BLaER1 (cell line): ENCODE measurements at regions not wholly inside any gene's neighbourhood (a gene's known extent, or its start where the extent isn't known, plus 50 kb on each side); places are given as distances from the start of the nearest gene placed in this dataset.

ENCODE experiments used
- H3K27ac ChIP-seq: shearing (Covaris generic); formaldehyde crosslinking; 2 replicates; pipeline ENCODE4 v1.8.1; 2022
- H3K27me3 ChIP-seq: shearing (Covaris generic); formaldehyde crosslinking; 2 replicates; pipeline ENCODE4 v1.8.1; 2022
- H3K36me3 ChIP-seq: shearing (Covaris generic); formaldehyde crosslinking; 2 replicates; pipeline ENCODE4 v1.8.1; 2022
- H3K4me1 ChIP-seq: shearing (Covaris generic); formaldehyde crosslinking; 2 replicates; pipeline ENCODE4 v1.8.1; 2022
- H3K4me2 ChIP-seq: shearing (Covaris generic); formaldehyde crosslinking; 2 replicates; pipeline ENCODE4 v1.8.1; 2022
- H3K4me3 ChIP-seq: shearing (Covaris generic); formaldehyde crosslinking; 2 replicates; pipeline ENCODE4 v1.8.1; 2022
- H3K9ac ChIP-seq: shearing (Covaris generic); formaldehyde crosslinking; 2 replicates; pipeline ENCODE4 v1.8.1; 2022
- H3K9me3 ChIP-seq: shearing (Covaris generic); formaldehyde crosslinking; 2 replicates; pipeline ENCODE4 v1.8.1; 2022
- H4K20me1 ChIP-seq: shearing (Covaris generic); formaldehyde crosslinking; 2 replicates; pipeline ENCODE4 v1.8.1; 2022
- Cebpa-rat ChIP-seq: shearing (Covaris generic); IDR thresholded peaks from 2 replicates; pipeline ENCODE4 v1.8.1; 2022

DNA sequence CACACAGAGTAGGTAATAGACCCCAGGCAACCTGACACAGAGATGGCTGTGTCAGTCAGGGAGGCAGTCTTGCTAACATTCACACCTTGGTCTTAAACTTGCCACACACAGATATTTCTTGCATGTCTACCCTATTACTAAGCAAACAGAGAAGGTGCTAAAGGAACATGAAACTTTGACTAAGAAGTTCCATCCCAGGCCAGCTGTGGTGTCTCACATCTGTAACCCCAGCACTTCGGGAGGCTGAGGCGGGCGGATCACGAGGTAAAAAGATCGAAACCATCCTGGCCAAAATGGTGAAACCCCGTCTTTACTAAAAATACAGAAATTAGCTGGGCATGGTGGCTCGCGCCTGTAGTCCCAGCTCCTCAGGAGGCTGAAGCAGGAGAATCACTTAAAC, 222.4 kb upstream of the JARID2 start:
- H3K36me3 ChIP-seq, result no peaks in the 10 kb centered on the region
- H3K4me2 ChIP-seq, result no peak overlapping the region
- no peaks in the 10 kb centered on the region for H3K9me3 ChIP-seq
- no peak overlapping the region for H3K4me3 ChIP-seq
- H3K9ac ChIP-seq, result no peak overlapping the region
- H3K27ac ChIP-seq, result no peak overlapping the region
- H3K4me1 ChIP-seq, result peaks cover 22% of the 10 kb centered on the region
- H4K20me1 ChIP-seq, result no peaks in the 10 kb centered on the region
- no peak for TF ChIP-seq Cebpa-rat
- no peaks in the 10 kb centered on the region for H3K27me3 ChIP-seq

DNA sequence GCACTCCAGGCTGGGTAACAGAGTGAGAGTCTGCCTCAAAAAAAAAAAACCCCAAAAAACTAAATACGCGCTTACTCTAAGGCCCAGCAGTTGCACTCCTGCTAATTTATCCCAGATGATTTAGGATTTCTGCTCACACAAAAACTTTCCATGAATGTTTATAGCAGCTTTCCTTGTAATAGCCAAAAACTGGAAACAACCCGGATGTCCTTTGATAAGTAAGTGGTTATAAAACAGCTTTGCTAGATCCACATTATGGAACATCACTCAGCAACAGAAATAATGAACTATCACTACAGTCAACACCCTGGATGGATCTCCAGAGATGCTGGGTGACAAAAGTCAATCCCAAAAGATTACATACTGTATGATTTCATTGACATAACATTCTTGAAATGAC, 220.4 kb upstream of the JARID2 start:
- H3K4me3 ChIP-seq, result no peak overlapping the region
- H3K4me1 ChIP-seq, result peaks cover 22% of the 10 kb centered on the region
- H3K27ac ChIP-seq, result no peak overlapping the region
- no peak overlapping the region for H3K9ac ChIP-seq
- H3K4me2 ChIP-seq, result no peak overlapping the region
- no peaks in the 10 kb centered on the region for H3K36me3 ChIP-seq
- no peaks in the 10 kb centered on the region for H4K20me1 ChIP-seq
- TF ChIP-seq Cebpa-rat, result no peak
- 0 out of 2 replicates have a peak, but pooled peaks cover 4% of the 10 kb centered on the region for H3K9me3 ChIP-seq
- no peaks in the 10 kb centered on the region for H3K27me3 ChIP-seq

DNA sequence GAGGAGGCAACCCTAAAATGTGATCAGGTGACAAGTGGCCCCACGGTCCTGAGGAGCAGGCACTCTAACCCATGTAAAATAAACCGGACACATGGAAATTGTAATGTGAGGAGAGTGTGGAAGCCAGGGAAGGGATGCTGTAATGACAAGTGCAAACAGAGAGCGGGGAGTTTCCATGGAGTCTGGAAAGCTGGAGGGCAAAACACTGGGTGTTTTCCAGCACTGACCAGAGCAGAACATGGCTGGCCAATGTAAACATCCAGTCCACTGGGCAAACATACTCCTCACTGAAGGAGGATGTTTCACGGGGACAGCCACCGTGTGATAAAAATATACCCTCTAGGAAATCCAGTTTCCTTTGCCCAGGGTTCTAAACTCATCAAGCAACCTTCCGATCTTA, 219.0 kb upstream of the JARID2 start:
- H3K9ac ChIP-seq, result no peak overlapping the region
- no peaks in the 10 kb centered on the region for H3K36me3 ChIP-seq
- H3K9me3 ChIP-seq, result 0 out of 2 replicates have a peak, but pooled peaks cover 8% of the 10 kb centered on the region
- no peaks in the 10 kb centered on the region for H3K27me3 ChIP-seq
- H3K4me3 ChIP-seq, result no peak overlapping the region
- H3K4me1 ChIP-seq, result peaks cover 14% of the 10 kb centered on the region
- H4K20me1 ChIP-seq, result no peaks in the 10 kb centered on the region
- no peak for TF ChIP-seq Cebpa-rat
- no peak overlapping the region; the same call in 1 of the 2 replicates for H3K4me2 ChIP-seq
- no peak overlapping the region for H3K27ac ChIP-seq

DNA sequence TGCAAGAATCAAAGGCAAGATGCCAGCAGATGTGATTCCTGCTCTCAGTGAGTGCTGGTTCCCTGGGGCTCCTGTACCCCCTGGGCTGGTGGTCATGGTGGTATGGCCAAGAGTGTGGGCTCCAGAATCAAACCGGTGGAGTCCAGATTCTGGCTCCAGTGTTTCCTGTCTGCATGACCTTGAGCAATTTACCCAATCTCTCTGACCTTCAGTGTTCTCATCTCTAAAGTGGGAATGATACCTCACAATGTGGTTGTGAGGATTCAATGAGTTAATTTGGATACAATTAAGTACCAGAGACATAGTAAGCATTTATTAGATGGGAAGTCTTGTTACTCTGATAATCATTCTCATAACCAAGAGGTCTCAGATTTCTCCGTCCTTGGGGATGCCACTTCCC, 218.4 kb upstream of the JARID2 start:
- Histone ChIP-seq H3K27me3 (no peaks in the 10 kb centered on the region), H3K4me2 (no peak overlapping the region), H3K9me3 (0 out of 2 replicates have a peak, but pooled peaks cover 8% of the 10 kb centered on the region), H3K4me1 (peaks cover 8% of the 10 kb centered on the region), H3K27ac (no peak overlapping the region), H3K36me3 (no peaks in the 10 kb centered on the region), H3K9ac (no peak overlapping the region), H4K20me1 (no peaks in the 10 kb centered on the region), H3K4me3 (no peak overlapping the region)
- no peak for TF ChIP-seq Cebpa-rat

DNA sequence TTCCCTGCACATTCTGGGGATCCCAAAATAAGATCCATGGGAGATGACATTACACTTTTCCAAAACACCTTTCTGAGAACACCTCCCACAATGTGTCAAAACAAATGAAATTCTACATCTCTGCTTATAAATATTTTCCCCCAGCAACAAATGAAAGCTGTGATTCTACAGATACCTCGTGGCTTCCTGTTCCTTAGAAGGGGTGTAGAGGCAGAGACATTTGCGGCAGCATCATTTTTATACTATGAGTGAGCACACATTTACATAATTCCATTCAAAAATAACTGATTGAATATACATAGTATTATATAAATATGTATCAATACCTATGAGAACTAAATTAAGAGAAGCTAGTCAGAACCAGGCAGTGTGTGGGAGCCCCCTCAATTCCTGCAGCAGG, 213.9 kb upstream of the JARID2 start:
- 0 out of 2 replicates have a peak, but pooled peaks cover 8% of the 10 kb centered on the region for H3K9me3 ChIP-seq

DNA sequence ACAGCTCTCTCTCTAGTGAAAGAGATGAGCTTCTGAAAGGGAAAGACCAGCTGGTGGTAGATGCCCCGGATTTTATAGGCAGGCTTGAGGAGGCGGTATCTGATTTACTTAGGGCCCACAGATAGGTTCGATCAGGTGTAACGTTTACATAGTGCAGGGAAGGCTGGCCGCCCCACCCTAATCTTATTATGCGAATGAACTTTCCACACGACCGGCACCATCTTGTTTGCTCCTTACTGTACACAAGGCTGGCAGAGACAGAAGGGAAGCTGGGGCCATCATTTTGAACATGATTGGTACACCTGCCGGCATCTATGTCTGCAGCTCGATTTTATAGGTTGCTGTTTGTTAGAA, 212.0 kb upstream of the JARID2 start:
- Histone ChIP-seq H3K36me3 (no peaks in the 10 kb centered on the region), H3K9me3 (0 out of 2 replicates have a peak, but pooled peaks cover 8% of the 10 kb centered on the region), H3K27me3 (no peaks in the 10 kb centered on the region), H3K4me2 (no peak overlapping the region), H3K9ac (no peak overlapping the region), H3K27ac (no peak overlapping the region), H3K4me1 (peaks cover 11% of the 10 kb centered on the region), H3K4me3 (no peak overlapping the region), H4K20me1 (no peaks in the 10 kb centered on the region)
- no peak for TF ChIP-seq Cebpa-rat

More for the DNA sequence above, 213.9 kb upstream of the JARID2 start:
- no peak overlapping the region for H3K4me3 ChIP-seq
- H3K9ac ChIP-seq, result no peak overlapping the region
- TF ChIP-seq Cebpa-rat, result no peak
- no peak overlapping the region for H3K4me2 ChIP-seq
- no peaks in the 10 kb centered on the region for H3K36me3 ChIP-seq
- H3K4me1 ChIP-seq, result peaks cover 11% of the 10 kb centered on the region
- H3K27me3 ChIP-seq, result no peaks in the 10 kb centered on the region
- H4K20me1 ChIP-seq, result no peaks in the 10 kb centered on the region
- H3K27ac ChIP-seq, result no peak overlapping the region

DNA sequence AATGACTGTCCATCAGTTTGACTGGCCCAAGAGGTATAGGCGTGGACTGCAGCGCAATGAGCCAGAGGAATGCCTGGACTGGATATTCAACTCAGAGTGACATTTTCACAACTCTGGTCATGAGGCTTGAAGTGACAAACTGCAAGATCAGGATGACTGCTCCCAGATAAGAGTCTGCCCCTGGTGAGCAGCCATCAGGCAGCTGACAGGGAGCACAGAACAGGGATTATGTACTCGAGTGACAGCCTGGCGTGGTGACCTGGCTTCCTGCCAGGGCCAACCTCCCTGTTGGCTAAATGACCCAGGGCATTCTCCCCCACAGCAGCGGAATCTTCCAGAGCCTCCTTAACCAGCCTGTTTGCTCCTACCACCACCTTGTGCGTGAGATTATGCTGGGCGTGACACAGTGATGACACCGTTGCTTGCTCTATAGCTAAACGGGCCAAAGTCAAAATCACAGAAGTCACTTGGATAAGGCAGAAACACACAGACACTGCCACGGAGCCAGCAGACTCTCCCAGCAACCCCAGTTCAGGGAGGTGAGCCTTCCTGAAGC, 209.1 kb upstream of the JARID2 start:
- H3K4me3 ChIP-seq, result no peak overlapping the region
- H4K20me1 ChIP-seq, result no peaks in the 10 kb centered on the region
- H3K4me2 ChIP-seq, result peak overlapping the region; percentile 18; the same call in 1 of the 2 replicates
- no peak for TF ChIP-seq Cebpa-rat
- peaks cover 11% of the 10 kb centered on the region for H3K4me1 ChIP-seq
- no peaks in the 10 kb centered on the region for H3K27me3 ChIP-seq
- no peaks in the 10 kb centered on the region for H3K9me3 ChIP-seq
- H3K27ac ChIP-seq, result no peak overlapping the region; the same call in 1 of the 2 replicates
- no peaks in the 10 kb centered on the region for H3K36me3 ChIP-seq
- no peak overlapping the region; the same call in 1 of the 2 replicates for H3K9ac ChIP-seq

DNA sequence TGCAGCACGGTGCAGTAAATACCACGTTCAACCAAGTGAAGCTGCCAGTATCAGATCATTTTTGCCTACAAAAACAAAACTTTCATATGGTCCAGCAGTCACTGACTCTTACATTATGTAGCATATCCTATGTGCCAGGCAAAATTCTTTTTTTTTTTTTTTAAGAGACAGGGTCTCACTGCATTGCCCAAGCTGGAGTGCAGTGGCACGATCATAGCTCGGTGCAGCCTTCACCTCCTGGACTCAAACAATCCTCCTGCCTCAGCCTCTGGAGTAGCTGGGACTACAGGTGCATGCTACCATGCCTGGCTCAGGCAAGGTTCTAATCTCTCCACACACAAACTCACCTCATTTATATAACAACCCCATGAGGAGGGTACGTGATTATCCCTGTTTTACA, 208.6 kb upstream of the JARID2 start:
- Histone ChIP-seq H3K36me3 (no peaks in the 10 kb centered on the region), H3K9ac (no peak overlapping the region), H3K4me1 (peaks cover 11% of the 10 kb centered on the region), H3K27me3 (no peaks in the 10 kb centered on the region), H3K4me2 (no peak overlapping the region), H4K20me1 (no peaks in the 10 kb centered on the region), H3K9me3 (no peaks in the 10 kb centered on the region), H3K4me3 (no peak overlapping the region), H3K27ac (no peak overlapping the region)
- TF ChIP-seq Cebpa-rat, result no peak

DNA sequence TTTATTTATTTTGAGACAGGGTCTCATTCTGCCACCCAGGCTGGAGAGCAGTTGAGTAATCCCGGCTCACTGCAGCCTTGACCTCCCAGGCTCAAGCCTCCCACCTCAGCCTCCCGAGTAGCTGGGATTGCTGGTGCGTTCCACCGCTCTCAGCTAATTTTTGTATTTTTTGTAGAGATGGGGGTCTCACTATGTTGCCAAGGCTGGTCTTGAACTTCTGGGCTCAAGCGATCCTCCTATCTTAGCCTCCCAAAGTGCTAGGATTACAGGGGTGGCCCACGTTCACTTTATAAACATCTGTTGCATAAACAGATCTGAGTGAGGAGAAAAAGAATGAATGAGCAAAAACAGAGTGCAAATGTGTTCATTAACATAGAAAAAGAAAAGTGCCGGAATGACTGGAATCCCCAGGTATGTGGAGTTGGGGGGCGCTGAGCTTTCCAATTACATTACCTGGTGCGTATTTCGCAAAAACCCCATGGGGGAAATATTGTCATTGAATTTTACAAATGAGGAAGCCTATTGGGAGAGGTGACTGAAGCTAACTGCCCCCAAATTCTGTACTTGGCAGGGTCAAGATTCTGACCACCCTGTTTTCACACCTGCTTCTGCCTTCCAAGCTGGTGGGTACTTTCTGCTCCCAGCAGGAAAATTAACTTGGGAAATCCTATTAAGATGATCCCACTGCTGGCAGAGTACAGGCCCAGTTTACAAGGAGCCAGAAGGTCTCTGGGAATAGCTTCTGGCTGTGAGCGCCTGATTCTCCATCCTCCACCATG, 207.7 kb upstream of the JARID2 start:
- no peak overlapping the region for H3K4me2 ChIP-seq
- peaks cover 11% of the 10 kb centered on the region for H3K4me1 ChIP-seq
- no peaks in the 10 kb centered on the region for H3K9me3 ChIP-seq
- no peaks in the 10 kb centered on the region for H3K36me3 ChIP-seq
- H3K4me3 ChIP-seq, result no peak overlapping the region
- H3K27me3 ChIP-seq, result no peaks in the 10 kb centered on the region
- no peak for TF ChIP-seq Cebpa-rat
- H4K20me1 ChIP-seq, result no peaks in the 10 kb centered on the region
- no peak overlapping the region for H3K9ac ChIP-seq
- H3K27ac ChIP-seq, result no peak overlapping the region

DNA sequence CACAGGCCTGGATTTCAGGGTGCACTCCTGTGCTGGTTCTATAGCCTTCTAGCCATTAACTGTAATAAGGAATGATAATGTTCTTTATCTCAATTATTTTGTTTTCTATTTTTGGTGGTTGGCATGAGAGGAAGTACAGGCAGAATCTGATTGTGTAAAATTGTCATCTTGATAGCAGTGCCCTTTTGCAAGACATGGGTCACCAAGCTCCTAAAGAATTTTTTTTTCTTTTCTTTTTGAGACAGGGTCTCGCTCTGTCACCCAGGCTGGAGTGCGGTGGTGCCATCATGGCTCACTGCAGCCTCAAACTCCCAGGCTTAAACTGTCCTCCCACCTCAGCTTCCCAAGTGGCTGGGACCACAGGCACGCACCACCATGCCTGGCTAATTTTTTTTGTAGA, 206.7 kb upstream of the JARID2 start:
- H3K9ac ChIP-seq, result no peak overlapping the region
- no peaks in the 10 kb centered on the region for H4K20me1 ChIP-seq
- TF ChIP-seq Cebpa-rat, result no peak
- peaks cover 11% of the 10 kb centered on the region for H3K4me1 ChIP-seq
- H3K27me3 ChIP-seq, result no peaks in the 10 kb centered on the region
- H3K4me3 ChIP-seq, result no peak overlapping the region
- H3K4me2 ChIP-seq, result no peak overlapping the region
- H3K9me3 ChIP-seq, result no peaks in the 10 kb centered on the region
- no peak overlapping the region for H3K27ac ChIP-seq
- H3K36me3 ChIP-seq, result no peaks in the 10 kb centered on the region
